ENCODE measurements at regions not wholly inside any gene's neighbourhood (a gene's known extent, or its start where the extent isn't known, plus 50 kb on each side); places are given as distances from the start of the nearest gene placed in this dataset.

DNA sequence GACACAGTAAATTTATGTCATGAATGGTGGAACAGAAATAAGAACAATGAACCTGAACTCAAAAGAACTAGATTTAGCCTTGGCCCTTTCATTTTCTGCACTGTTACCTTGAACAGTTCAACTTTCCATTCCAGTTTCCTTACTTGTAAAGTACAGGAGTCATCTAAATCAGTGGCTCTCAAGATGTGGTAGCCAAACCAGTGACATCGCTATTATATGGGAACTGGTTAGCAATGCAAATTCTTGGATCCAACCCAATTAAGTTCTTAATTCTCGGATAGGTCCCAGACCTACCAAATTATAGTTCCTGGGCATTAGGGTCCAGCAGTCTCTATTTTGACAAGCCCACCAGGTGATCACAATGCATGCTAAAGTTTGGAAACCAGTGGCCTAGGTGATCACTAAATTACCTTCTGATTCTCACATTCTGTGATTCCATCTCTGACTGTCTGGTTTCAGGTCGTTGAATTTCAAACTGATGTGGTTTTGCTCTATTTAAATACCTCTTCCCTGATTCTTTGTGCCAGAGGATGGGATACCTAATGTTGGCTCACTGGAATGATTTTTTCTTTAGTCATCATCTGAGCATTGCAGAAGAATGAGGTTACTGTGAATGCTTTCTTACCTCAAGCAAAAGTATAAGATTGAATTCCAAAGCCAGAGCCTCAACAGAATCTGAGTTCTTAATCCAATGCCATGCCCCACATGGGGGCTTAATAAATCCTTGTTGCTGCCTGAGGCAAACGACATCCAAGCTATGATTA lies 253.8 kb downstream of the ENC1 start:
- TF ChIP-seq ZBTB7A (IDR thresholded peaks at IDR 0.05; ENCODE audit: low read depth): no peak
- TF ChIP-seq RAD21 (IDR thresholded peaks at IDR 0.05; ENCODE audit: low read depth): no peak
- TF ChIP-seq TEAD4 (IDR thresholded peaks at IDR 0.05): no peak
- TF ChIP-seq, protein P1, sequence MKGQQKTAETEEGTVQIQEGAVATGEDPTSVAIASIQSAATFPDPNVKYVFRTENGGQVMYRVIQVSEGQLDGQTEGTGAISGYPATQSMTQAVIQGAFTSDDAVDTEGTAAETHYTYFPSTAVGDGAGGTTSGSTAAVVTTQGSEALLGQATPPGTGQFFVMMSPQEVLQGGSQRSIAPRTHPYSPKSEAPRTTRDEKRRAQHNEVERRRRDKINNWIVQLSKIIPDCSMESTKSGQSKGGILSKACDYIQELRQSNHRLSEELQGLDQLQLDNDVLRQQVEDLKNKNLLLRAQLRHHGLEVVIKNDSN (IDR thresholded peaks at IDR 0.05): no peak
- no peak for TF ChIP-seq NFIC (IDR thresholded peaks at IDR 0.05)
- TF ChIP-seq TCF12 (IDR thresholded peaks at IDR 0.05; ENCODE audit: low read depth): no peak
- TF ChIP-seq, protein P2, sequence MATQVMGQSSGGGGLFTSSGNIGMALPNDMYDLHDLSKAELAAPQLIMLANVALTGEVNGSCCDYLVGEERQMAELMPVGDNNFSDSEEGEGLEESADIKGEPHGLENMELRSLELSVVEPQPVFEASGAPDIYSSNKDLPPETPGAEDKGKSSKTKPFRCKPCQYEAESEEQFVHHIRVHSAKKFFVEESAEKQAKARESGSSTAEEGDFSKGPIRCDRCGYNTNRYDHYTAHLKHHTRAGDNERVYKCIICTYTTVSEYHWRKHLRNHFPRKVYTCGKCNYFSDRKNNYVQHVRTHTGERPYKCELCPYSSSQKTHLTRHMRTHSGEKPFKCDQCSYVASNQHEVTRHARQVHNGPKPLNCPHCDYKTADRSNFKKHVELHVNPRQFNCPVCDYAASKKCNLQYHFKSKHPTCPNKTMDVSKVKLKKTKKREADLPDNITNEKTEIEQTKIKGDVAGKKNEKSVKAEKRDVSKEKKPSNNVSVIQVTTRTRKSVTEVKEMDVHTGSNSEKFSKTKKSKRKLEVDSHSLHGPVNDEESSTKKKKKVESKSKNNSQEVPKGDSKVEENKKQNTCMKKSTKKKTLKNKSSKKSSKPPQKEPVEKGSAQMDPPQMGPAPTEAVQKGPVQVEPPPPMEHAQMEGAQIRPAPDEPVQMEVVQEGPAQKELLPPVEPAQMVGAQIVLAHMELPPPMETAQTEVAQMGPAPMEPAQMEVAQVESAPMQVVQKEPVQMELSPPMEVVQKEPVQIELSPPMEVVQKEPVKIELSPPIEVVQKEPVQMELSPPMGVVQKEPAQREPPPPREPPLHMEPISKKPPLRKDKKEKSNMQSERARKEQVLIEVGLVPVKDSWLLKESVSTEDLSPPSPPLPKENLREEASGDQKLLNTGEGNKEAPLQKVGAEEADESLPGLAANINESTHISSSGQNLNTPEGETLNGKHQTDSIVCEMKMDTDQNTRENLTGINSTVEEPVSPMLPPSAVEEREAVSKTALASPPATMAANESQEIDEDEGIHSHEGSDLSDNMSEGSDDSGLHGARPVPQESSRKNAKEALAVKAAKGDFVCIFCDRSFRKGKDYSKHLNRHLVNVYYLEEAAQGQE (IDR thresholded peaks at IDR 0.05; ENCODE audit: low read depth): no peak
- no peak for TF ChIP-seq EP300 (IDR thresholded peaks at IDR 0.05; ENCODE audit: borderline replicate concordance)
